Mammary epithelial cell (primary cell): ENCODE measurements at regions not wholly inside any gene's neighbourhood (a gene's known extent, or its start where the extent isn't known, plus 50 kb on each side); places are given as distances from the start of the nearest gene placed in this dataset.

Source experiments
- EZH2 ChIP-seq: IDR thresholded peaks from 2 replicates; pipeline ENCODE4 v1.6.1; 2012; ENCODE audit warnings: low read length, inconsistent platforms, borderline replicate concordance
- TF ChIP-seq, protein P1 (sequence below), 2 donors: IDR thresholded peaks in 1 of 2; conservative IDR thresholded peaks in 1 of 2; 2 replicates each; pipeline ENCODE4 v1.5.1; 2011 to 2012; ENCODE audit warnings: inconsistent platforms in 2 of 2, low read length in 2 of 2, mild to moderate bottlenecking in 2 of 2, control low read depth in 1 of 2, low read depth in 1 of 2; ENCODE audit not compliant: insufficient read depth in 1 of 2; ENCODE audit errors: extremely low read depth in 1 of 2

- TF ChIP-seq, protein P1, sequence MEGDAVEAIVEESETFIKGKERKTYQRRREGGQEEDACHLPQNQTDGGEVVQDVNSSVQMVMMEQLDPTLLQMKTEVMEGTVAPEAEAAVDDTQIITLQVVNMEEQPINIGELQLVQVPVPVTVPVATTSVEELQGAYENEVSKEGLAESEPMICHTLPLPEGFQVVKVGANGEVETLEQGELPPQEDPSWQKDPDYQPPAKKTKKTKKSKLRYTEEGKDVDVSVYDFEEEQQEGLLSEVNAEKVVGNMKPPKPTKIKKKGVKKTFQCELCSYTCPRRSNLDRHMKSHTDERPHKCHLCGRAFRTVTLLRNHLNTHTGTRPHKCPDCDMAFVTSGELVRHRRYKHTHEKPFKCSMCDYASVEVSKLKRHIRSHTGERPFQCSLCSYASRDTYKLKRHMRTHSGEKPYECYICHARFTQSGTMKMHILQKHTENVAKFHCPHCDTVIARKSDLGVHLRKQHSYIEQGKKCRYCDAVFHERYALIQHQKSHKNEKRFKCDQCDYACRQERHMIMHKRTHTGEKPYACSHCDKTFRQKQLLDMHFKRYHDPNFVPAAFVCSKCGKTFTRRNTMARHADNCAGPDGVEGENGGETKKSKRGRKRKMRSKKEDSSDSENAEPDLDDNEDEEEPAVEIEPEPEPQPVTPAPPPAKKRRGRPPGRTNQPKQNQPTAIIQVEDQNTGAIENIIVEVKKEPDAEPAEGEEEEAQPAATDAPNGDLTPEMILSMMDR (conservative IDR thresholded peaks at IDR 0.05 in 1 of 2, IDR thresholded peaks at IDR 0.05 in 1 of 2; ENCODE audit: extremely low read depth in 1 of 2, insufficient read depth in 1 of 2, low read depth in 1 of 2, low read length in 2 of 2) = no peak
- no peak for TF ChIP-seq EZH2
Measured at GRCh38 chr13:74560325-74560724, 426.1 kb upstream of the KLF12 start.
